WTC11 (cell line): ENCODE measurements at regions not wholly inside any gene's neighbourhood (a gene's known extent, or its start where the extent isn't known, plus 50 kb on each side); places are given as distances from the start of the nearest gene placed in this dataset.
A peak's percentile ranks its signal among the peaks of the same experiment; 100 is the strongest.

Experiments
- ATAC-seq: fragments of 200-7000 bp; cut with Tn5 transposase; 2 replicates; pipeline ENCODE4 v1.10.0; 2021; ENCODE audit warnings: mild to moderate bottlenecking, moderate library complexity
- CTCF ChIA-PET: fragments of 300-600 bp; sonication (Branson Sonifier 250); formaldehyde crosslinking; loops from one replicate; lab custom pipeline; 2021; ENCODE audit warnings: antibody characterized with exemption; lab: Charles Lee
- POLR2A ChIA-PET: fragments of 350-600 bp; sonication (Branson Sonifier 250); formaldehyde crosslinking; loops from one replicate; lab custom pipeline; 2021; ENCODE audit warnings: antibody characterized with exemption; lab: Charles Lee
- DNase-seq: peaks from one replicate; pipeline ENCODE4 v3.0.0; 2021; ENCODE audit warnings: low spot score
- H3K27ac Mint-ChIP-seq: 2 replicates; pipeline ENCODE4 v1.8.0; 2021; ENCODE audit warnings: mixed read lengths
- H3K27me3 Mint-ChIP-seq: 2 replicates; pipeline ENCODE4 v1.8.0; 2021; ENCODE audit warnings: low read depth, mild to moderate bottlenecking, moderate library complexity, mixed read lengths
- H3K36me3 Mint-ChIP-seq: 2 replicates; pipeline ENCODE4 v1.8.0; 2021; ENCODE audit warnings: mixed read lengths
- H3K4me1 Mint-ChIP-seq: 2 replicates; pipeline ENCODE4 v1.8.0; 2022; ENCODE audit warnings: mixed read lengths
- H3K4me3 Mint-ChIP-seq: 2 replicates; pipeline ENCODE4 v1.8.0; 2021; ENCODE audit warnings: mild to moderate bottlenecking, moderate library complexity, mixed read lengths
- H3K9me3 Mint-ChIP-seq: 2 replicates; pipeline ENCODE4 v1.8.0; 2021; ENCODE audit warnings: mixed read lengths
- ATF3 ChIP-seq: sonication (generic); formaldehyde crosslinking; conservative IDR thresholded peaks from 2 replicates; pipeline ENCODE4 v1.8.1; 2022; ENCODE audit warnings: mild to moderate bottlenecking, missing genetic modification reagents
- CREB1 ChIP-seq: sonication (generic); formaldehyde crosslinking; IDR thresholded peaks from 2 replicates; pipeline ENCODE4 v1.8.0; 2023; ENCODE audit warnings: mild to moderate bottlenecking, missing genetic modification reagents
- CTCF ChIP-seq: fragments of 200-600 bp; IDR thresholded peaks from 2 replicates; pipeline ENCODE4 v1.8.0; 2022; ENCODE audit warnings: antibody characterized with exemption
- E2F5 ChIP-seq: sonication (generic); formaldehyde crosslinking; IDR thresholded peaks from 2 replicates; pipeline ENCODE4 v1.8.1; 2022; ENCODE audit warnings: mild to moderate bottlenecking, moderate library complexity, missing genetic modification reagents
- FOXP1 ChIP-seq: sonication (generic); formaldehyde crosslinking; IDR thresholded peaks from 2 replicates; pipeline ENCODE4 v1.8.0; 2022; ENCODE audit warnings: missing genetic modification reagents, mild to moderate bottlenecking, moderate library complexity, borderline replicate concordance
- GABPB1 ChIP-seq: sonication (generic); formaldehyde crosslinking; IDR thresholded peaks from 2 replicates; pipeline ENCODE4 v1.8.1; 2023; ENCODE audit warnings: mild to moderate bottlenecking, missing genetic modification reagents
- IRF2 ChIP-seq: sonication (generic); formaldehyde crosslinking; IDR thresholded peaks from 2 replicates; pipeline ENCODE4 v1.8.0; 2022; ENCODE audit warnings: low read depth, missing genetic modification reagents, borderline replicate concordance
- MLX ChIP-seq: sonication (generic); formaldehyde crosslinking; IDR thresholded peaks from 2 replicates; pipeline ENCODE4 v1.8.1; 2023; ENCODE audit warnings: mild to moderate bottlenecking, missing genetic modification reagents, moderate library complexity
- NR1H2 ChIP-seq: sonication (generic); formaldehyde crosslinking; IDR thresholded peaks from 2 replicates; pipeline ENCODE4 v1.9.0; 2021; ENCODE audit warnings: mild to moderate bottlenecking, moderate library complexity, missing genetic modification reagents
- RELA ChIP-seq: sonication (generic); formaldehyde crosslinking; IDR thresholded peaks from 2 replicates; pipeline ENCODE4 v1.8.1; 2022; ENCODE audit warnings: missing genetic modification reagents, mild to moderate bottlenecking, borderline replicate concordance
- SP1 ChIP-seq: sonication (generic); formaldehyde crosslinking; conservative IDR thresholded peaks from 2 replicates; pipeline ENCODE4 v1.8.1; 2022; ENCODE audit warnings: missing genetic modification reagents
- TEAD4 ChIP-seq: sonication (generic); formaldehyde crosslinking; IDR thresholded peaks from 2 replicates; pipeline ENCODE4 v1.8.0; 2022; ENCODE audit warnings: mild to moderate bottlenecking, missing genetic modification reagents
- USF2 ChIP-seq: sonication (generic); formaldehyde crosslinking; IDR thresholded peaks from 2 replicates; pipeline ENCODE4 v1.8.1; 2023; ENCODE audit warnings: mild to moderate bottlenecking, missing genetic modification reagents, moderate library complexity
- ZNF121 ChIP-seq: sonication (generic); formaldehyde crosslinking; IDR thresholded peaks from 2 replicates; pipeline ENCODE4 v1.8.0; 2023; ENCODE audit warnings: missing genetic modification reagents
- ZNF138 ChIP-seq: sonication (generic); formaldehyde crosslinking; conservative IDR thresholded peaks from 2 replicates; pipeline ENCODE4 v1.8.1; 2022; ENCODE audit warnings: mild to moderate bottlenecking, moderate library complexity, missing genetic modification reagents
- ZNF219 ChIP-seq: sonication (generic); formaldehyde crosslinking; IDR thresholded peaks from 2 replicates; pipeline ENCODE4 v1.8.0; 2023; ENCODE audit warnings: missing genetic modification reagents, mild to moderate bottlenecking, borderline replicate concordance
- ZNF232 ChIP-seq: sonication (generic); formaldehyde crosslinking; IDR thresholded peaks from 2 replicates; pipeline ENCODE4 v1.8.0; 2022; ENCODE audit warnings: mild to moderate bottlenecking, missing genetic modification reagents
- ZNF263 ChIP-seq: sonication (generic); formaldehyde crosslinking; IDR thresholded peaks from 2 replicates; pipeline ENCODE4 v1.8.1; 2022; ENCODE audit warnings: low read depth, mild to moderate bottlenecking, moderate library complexity, missing genetic modification reagents
- ZNF416 ChIP-seq: fragments of 250-450 bp; sonication (Bioruptor Pico); IDR thresholded peaks from 2 replicates; pipeline ENCODE4 v1.9.0; 2021; ENCODE audit warnings: mild to moderate bottlenecking, inconsistent platforms
- ZNF671 ChIP-seq: fragments of 250-450 bp; sonication (Bioruptor Pico); IDR thresholded peaks from 2 replicates; pipeline ENCODE4 v1.8.0; 2021; ENCODE audit warnings: mild to moderate bottlenecking
- TF ChIP-seq, protein P1 (sequence below): sonication (generic); formaldehyde crosslinking; IDR thresholded peaks from 2 replicates; pipeline ENCODE4 v1.8.0; 2022; ENCODE audit warnings: mild to moderate bottlenecking, missing genetic modification reagents
- TF ChIP-seq, protein P2 (sequence below): sonication (generic); formaldehyde crosslinking; IDR thresholded peaks from 2 replicates; pipeline ENCODE4 v1.8.0; 2023; ENCODE audit warnings: missing genetic modification reagents, mild to moderate bottlenecking, borderline replicate concordance

DNA sequence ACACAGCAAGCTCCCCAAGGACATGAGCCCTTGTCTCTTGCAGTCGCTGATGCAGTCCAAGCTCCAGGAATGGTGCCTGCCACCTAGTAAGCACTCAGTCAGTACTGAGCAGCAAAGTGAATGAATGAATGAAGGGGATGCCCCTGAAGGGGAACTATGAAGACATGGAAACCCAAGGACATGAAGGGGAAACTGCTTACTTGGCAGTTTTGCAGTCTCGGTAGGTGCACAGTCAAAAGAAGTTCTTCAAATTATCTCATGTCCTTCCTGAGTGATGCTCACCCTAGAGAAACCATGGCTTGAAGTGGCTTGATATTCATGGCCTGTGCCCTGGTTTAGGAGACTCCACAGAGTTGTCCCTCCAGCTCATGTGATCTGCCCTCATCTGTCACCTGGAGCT lies 102.1 kb upstream of the DLX2 start:
- POLR2A ChIA-PET, result no interaction called here
- Mint-ChIP-seq H3K36me3 (peaks cover 9% of the 10 kb centered on the region), H3K4me3 (no peak overlapping the region), H3K27ac (no peak overlapping the region), H3K27me3 (peaks cover 3% of the 10 kb centered on the region), H3K9me3 (peaks cover 10% of the 10 kb centered on the region), H3K4me1 (peaks cover 15% of the 10 kb centered on the region)
- no peak for DNase-seq
- TF ChIP-seq USF2 (CRISPR knock-in tag) (peak; percentile 49; the same call in 1 of the 2 replicates), ZNF232 (no peak), GABPB1 (no peak), E2F5 (CRISPR knock-in tag) (no peak), ZNF121 (CRISPR knock-in tag) (no peak)
- TF ChIP-seq, all 79 proteins: peak for 1
- CTCF ChIA-PET, result interaction anchor here (1.7 to 2.5 kb wide), 2 partner anchors 32 to 257 kb away, joined by 6 to 11 read pairs; no protein-coding TSS in a partner anchor
- no peak for ATAC-seq

GRCh38 chr2:172205292-172205691 lies 102.6 kb upstream of the DLX2 start:
- CTCF ChIA-PET, result interaction anchor here (1.7 to 2.5 kb wide), 2 partner anchors 33 to 256 kb away, joined by 6 to 11 read pairs; no protein-coding TSS in a partner anchor

GRCh38 chr2:172207911-172208310 lies 105.2 kb upstream of the DLX2 start:
- Mint-ChIP-seq H3K27ac (no peak overlapping the region), H3K9me3 (no peaks in the 10 kb centered on the region), H3K4me1 (peaks cover 24% of the 10 kb centered on the region), H3K4me3 (no peak overlapping the region), H3K36me3 (no peaks in the 10 kb centered on the region), H3K27me3 (peaks cover 3% of the 10 kb centered on the region)
- CTCF ChIA-PET, result interaction anchor here (0.6 to 1.4 kb wide), 4 partner anchors 13 to 254 kb away, joined by 3 to 8 read pairs (median 4); no protein-coding TSS in a partner anchor
- DNase-seq (no peak), ATAC-seq (no peak)
- POLR2A ChIA-PET, result no interaction called here
- TF ChIP-seq ZNF232, result no peak
- TF ChIP-seq, protein P1, sequence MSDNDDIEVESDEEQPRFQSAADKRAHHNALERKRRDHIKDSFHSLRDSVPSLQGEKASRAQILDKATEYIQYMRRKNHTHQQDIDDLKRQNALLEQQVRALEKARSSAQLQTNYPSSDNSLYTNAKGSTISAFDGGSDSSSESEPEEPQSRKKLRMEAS (CRISPR knock-in tag), result no peak
- TF ChIP-seq FOXP1 (CRISPR knock-in tag), result no peak
- TF ChIP-seq ZNF263 (CRISPR knock-in tag), result no peak
- no peak for TF ChIP-seq CTCF
- no peak for TF ChIP-seq SP1
- TF ChIP-seq, protein P2, sequence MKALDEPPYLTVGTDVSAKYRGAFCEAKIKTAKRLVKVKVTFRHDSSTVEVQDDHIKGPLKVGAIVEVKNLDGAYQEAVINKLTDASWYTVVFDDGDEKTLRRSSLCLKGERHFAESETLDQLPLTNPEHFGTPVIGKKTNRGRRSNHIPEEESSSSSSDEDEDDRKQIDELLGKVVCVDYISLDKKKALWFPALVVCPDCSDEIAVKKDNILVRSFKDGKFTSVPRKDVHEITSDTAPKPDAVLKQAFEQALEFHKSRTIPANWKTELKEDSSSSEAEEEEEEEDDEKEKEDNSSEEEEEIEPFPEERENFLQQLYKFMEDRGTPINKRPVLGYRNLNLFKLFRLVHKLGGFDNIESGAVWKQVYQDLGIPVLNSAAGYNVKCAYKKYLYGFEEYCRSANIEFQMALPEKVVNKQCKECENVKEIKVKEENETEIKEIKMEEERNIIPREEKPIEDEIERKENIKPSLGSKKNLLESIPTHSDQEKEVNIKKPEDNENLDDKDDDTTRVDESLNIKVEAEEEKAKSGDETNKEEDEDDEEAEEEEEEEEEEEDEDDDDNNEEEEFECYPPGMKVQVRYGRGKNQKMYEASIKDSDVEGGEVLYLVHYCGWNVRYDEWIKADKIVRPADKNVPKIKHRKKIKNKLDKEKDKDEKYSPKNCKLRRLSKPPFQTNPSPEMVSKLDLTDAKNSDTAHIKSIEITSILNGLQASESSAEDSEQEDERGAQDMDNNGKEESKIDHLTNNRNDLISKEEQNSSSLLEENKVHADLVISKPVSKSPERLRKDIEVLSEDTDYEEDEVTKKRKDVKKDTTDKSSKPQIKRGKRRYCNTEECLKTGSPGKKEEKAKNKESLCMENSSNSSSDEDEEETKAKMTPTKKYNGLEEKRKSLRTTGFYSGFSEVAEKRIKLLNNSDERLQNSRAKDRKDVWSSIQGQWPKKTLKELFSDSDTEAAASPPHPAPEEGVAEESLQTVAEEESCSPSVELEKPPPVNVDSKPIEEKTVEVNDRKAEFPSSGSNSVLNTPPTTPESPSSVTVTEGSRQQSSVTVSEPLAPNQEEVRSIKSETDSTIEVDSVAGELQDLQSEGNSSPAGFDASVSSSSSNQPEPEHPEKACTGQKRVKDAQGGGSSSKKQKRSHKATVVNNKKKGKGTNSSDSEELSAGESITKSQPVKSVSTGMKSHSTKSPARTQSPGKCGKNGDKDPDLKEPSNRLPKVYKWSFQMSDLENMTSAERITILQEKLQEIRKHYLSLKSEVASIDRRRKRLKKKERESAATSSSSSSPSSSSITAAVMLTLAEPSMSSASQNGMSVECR (CRISPR knock-in tag), result no peak
- no peak for TF ChIP-seq ZNF671
- TF ChIP-seq ZNF138 (CRISPR knock-in tag), result no peak
- TF ChIP-seq NR1H2 (CRISPR knock-in tag), result no peak
- TF ChIP-seq CREB1 (CRISPR knock-in tag), result no peak
- TF ChIP-seq ZNF219 (CRISPR knock-in tag), result no peak
- no peak for TF ChIP-seq TEAD4
- TF ChIP-seq ATF3, result no peak
- TF ChIP-seq MLX, result no peak
- no peak for TF ChIP-seq GABPB1
- no peak for TF ChIP-seq RELA (CRISPR knock-in tag)

More at GRCh38 chr2:172205292-172205691, 102.6 kb upstream of the DLX2 start:
- H3K4me3 Mint-ChIP-seq, result no peak overlapping the region
- POLR2A ChIA-PET, result no interaction called here
- ATAC-seq, result peak; percentile 20
- no peak for DNase-seq
- peaks cover 3% of the 10 kb centered on the region for H3K27me3 Mint-ChIP-seq
- TF ChIP-seq IRF2 (CRISPR knock-in tag) (no peak), MLX (no peak), ZNF416 (CRISPR knock-in tag) (no peak), ZNF121 (CRISPR knock-in tag) (no peak)
- H3K4me1 Mint-ChIP-seq, result peaks cover 15% of the 10 kb centered on the region
- peaks cover 5% of the 10 kb centered on the region; the same call in 1 of the 2 replicates for H3K9me3 Mint-ChIP-seq
- H3K27ac Mint-ChIP-seq, result no peak overlapping the region
- H3K36me3 Mint-ChIP-seq, result peaks cover 4% of the 10 kb centered on the region
